Breast epithelium (tissue), 3 donors: ENCODE measurements at regions not wholly inside any gene's neighbourhood (a gene's known extent, or its start where the extent isn't known, plus 50 kb on each side); places are given as distances from the start of the nearest gene placed in this dataset.

ENCODE experiments used
- POLR2A ChIP-seq: fragments of 450-650 bp; IDR thresholded peaks from one replicate; pipeline ENCODE4 v1.6.1; 2016; ENCODE audit warnings: antibody characterized with exemption, mild to moderate bottlenecking, moderate library complexity
- POLR2AphosphoS5 ChIP-seq, 3 donors: sonication (generic); formaldehyde crosslinking; IDR thresholded peaks; one replicate each; pipeline ENCODE4 v1.6.1; 2017; ENCODE audit warnings: antibody characterized with exemption in 3 of 3
- TF ChIP-seq, protein P1 (sequence below), 3 donors: fragments of 450-650 bp; IDR thresholded peaks; one replicate each; pipeline ENCODE4 v1.5.1; 2016 to 2017; ENCODE audit warnings: antibody characterized with exemption in 3 of 3, mild to moderate bottlenecking in 3 of 3, moderate library complexity in 3 of 3

DNA sequence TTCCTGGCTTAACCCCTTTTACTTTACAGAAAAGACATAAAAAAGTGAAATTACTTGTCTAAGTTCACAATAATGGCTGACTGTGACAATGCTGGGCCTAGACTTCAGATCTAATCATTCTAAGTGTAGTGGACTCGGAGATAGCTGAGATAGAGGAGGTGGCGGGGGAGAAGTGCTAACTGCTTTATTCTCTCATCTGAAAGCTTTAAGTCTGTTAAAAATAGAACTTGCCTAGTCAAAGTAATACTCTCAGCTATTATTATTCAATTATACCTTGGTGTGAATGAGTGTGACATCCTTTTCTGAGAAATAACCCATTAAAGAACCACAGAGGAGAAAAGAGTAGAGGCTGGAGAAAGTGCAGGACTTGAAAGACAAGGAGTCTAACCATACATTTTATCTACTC is 96.1 kb upstream of the OLIG2 start:
- TF ChIP-seq, protein P1, sequence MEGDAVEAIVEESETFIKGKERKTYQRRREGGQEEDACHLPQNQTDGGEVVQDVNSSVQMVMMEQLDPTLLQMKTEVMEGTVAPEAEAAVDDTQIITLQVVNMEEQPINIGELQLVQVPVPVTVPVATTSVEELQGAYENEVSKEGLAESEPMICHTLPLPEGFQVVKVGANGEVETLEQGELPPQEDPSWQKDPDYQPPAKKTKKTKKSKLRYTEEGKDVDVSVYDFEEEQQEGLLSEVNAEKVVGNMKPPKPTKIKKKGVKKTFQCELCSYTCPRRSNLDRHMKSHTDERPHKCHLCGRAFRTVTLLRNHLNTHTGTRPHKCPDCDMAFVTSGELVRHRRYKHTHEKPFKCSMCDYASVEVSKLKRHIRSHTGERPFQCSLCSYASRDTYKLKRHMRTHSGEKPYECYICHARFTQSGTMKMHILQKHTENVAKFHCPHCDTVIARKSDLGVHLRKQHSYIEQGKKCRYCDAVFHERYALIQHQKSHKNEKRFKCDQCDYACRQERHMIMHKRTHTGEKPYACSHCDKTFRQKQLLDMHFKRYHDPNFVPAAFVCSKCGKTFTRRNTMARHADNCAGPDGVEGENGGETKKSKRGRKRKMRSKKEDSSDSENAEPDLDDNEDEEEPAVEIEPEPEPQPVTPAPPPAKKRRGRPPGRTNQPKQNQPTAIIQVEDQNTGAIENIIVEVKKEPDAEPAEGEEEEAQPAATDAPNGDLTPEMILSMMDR (IDR thresholded peaks at IDR 0.05): no peak
- TF ChIP-seq POLR2AphosphoS5 (IDR thresholded peaks at IDR 0.05) (no peak), POLR2A (no peak)
